Panc1 (cell line): ENCODE measurements at regions not wholly inside any gene's neighbourhood (a gene's known extent, or its start where the extent isn't known, plus 50 kb on each side); places are given as distances from the start of the nearest gene placed in this dataset.
"Not testable (repeated sequence)": the region's sequence is repeated elsewhere in the genome, so short reads cannot be mapped to it uniquely, and the experiment has no call there.

ENCODE experiments used
- REST ChIP-seq, 2 experiments: IDR thresholded peaks; 2 replicates each; pipeline ENCODE4 v1.6.1; 2011 to 2012; ENCODE audit warnings: low read depth in 2 of 2, control low read depth in 1 of 2, low read length in 1 of 2, mild to moderate bottlenecking in 1 of 2, moderate library complexity in 1 of 2; ENCODE audit not compliant: insufficient read depth in 1 of 2
- SIN3A ChIP-seq: IDR thresholded peaks from 2 replicates; pipeline ENCODE4 v1.6.1; 2012; ENCODE audit warnings: low read depth, mild to moderate bottlenecking, low read length, moderate library complexity, borderline replicate concordance; ENCODE audit not compliant: insufficient read depth
- TF ChIP-seq, protein P1 (sequence below): fragments of 450-650 bp; IDR thresholded peaks from 2 replicates; pipeline ENCODE4 v1.5.1; 2017; ENCODE audit warnings: mild to moderate bottlenecking

- not testable (repeated sequence) for TF ChIP-seq SIN3A; REST (IDR thresholded peaks at IDR 0.05; ENCODE audit: insufficient read depth in 1 of 2, low read depth in 2 of 2, low read length in 1 of 2)
- TF ChIP-seq, protein P1, sequence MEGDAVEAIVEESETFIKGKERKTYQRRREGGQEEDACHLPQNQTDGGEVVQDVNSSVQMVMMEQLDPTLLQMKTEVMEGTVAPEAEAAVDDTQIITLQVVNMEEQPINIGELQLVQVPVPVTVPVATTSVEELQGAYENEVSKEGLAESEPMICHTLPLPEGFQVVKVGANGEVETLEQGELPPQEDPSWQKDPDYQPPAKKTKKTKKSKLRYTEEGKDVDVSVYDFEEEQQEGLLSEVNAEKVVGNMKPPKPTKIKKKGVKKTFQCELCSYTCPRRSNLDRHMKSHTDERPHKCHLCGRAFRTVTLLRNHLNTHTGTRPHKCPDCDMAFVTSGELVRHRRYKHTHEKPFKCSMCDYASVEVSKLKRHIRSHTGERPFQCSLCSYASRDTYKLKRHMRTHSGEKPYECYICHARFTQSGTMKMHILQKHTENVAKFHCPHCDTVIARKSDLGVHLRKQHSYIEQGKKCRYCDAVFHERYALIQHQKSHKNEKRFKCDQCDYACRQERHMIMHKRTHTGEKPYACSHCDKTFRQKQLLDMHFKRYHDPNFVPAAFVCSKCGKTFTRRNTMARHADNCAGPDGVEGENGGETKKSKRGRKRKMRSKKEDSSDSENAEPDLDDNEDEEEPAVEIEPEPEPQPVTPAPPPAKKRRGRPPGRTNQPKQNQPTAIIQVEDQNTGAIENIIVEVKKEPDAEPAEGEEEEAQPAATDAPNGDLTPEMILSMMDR: not testable (repeated sequence)
These were observed 106.4 kb downstream of the CRLF3 start for GRCh38 chr17:30718099-30718447.
